ENCODE measurements at regions not wholly inside any gene's neighbourhood (a gene's known extent, or its start where the extent isn't known, plus 50 kb on each side); places are given as distances from the start of the nearest gene placed in this dataset.

DNA sequence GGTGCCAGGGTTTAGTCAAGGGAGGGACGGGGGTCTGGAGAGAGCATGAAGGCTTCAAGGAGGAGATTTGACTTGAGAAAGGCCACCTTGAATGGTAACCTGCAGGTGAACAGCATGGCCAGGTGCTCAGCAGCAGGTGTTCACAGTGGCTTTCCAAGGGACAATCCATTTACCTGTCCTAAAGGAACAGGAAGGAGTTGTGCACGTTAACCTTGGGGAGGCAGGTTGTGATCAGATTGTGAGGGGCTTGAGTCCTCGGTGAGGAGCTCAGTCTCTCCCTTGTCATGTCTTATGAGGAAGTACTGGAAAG is 120.1 kb upstream of the ERCC6L2 start:
- TF ChIP-seq, protein P1, sequence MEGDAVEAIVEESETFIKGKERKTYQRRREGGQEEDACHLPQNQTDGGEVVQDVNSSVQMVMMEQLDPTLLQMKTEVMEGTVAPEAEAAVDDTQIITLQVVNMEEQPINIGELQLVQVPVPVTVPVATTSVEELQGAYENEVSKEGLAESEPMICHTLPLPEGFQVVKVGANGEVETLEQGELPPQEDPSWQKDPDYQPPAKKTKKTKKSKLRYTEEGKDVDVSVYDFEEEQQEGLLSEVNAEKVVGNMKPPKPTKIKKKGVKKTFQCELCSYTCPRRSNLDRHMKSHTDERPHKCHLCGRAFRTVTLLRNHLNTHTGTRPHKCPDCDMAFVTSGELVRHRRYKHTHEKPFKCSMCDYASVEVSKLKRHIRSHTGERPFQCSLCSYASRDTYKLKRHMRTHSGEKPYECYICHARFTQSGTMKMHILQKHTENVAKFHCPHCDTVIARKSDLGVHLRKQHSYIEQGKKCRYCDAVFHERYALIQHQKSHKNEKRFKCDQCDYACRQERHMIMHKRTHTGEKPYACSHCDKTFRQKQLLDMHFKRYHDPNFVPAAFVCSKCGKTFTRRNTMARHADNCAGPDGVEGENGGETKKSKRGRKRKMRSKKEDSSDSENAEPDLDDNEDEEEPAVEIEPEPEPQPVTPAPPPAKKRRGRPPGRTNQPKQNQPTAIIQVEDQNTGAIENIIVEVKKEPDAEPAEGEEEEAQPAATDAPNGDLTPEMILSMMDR (tag by site-specific recombination; IDR thresholded peaks at IDR 0.05), result no peak
- TF ChIP-seq GLIS2 (tag by site-specific recombination; IDR thresholded peaks at IDR 0.05) (no peak), ZNF548 (tag by site-specific recombination; IDR thresholded peaks at IDR 0.05) (no peak), ZBTB1 (tag by site-specific recombination; IDR thresholded peaks at IDR 0.05) (no peak), ZNF223 (tag by site-specific recombination; IDR thresholded peaks at IDR 0.05) (no peak)
- TF ChIP-seq, protein P2, sequence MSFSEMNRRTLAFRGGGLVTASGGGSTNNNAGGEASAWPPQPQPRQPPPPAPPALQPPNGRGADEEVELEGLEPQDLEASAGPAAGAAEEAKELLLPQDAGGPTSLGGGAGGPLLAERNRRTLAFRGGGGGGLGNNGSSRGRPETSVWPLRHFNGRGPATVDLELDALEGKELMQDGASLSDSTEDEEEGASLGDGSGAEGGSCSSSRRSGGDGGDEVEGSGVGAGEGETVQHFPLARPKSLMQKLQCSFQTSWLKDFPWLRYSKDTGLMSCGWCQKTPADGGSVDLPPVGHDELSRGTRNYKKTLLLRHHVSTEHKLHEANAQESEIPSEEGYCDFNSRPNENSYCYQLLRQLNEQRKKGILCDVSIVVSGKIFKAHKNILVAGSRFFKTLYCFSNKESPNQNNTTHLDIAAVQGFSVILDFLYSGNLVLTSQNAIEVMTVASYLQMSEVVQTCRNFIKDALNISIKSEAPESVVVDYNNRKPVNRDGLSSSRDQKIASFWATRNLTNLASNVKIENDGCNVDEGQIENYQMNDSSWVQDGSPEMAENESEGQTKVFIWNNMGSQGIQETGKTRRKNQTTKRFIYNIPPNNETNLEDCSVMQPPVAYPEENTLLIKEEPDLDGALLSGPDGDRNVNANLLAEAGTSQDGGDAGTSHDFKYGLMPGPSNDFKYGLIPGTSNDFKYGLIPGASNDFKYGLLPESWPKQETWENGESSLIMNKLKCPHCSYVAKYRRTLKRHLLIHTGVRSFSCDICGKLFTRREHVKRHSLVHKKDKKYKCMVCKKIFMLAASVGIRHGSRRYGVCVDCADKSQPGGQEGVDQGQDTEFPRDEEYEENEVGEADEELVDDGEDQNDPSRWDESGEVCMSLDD (tag by site-specific recombination; IDR thresholded peaks at IDR 0.05), result no peak
- TF ChIP-seq, protein P3, sequence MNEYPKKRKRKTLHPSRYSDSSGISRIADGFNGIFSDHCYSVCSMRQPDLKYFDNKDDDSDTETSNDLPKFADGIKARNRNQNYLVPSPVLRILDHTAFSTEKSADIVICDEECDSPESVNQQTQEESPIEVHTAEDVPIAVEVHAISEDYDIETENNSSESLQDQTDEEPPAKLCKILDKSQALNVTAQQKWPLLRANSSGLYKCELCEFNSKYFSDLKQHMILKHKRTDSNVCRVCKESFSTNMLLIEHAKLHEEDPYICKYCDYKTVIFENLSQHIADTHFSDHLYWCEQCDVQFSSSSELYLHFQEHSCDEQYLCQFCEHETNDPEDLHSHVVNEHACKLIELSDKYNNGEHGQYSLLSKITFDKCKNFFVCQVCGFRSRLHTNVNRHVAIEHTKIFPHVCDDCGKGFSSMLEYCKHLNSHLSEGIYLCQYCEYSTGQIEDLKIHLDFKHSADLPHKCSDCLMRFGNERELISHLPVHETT (tag by site-specific recombination; IDR thresholded peaks at IDR 0.05), result no peak
- TF ChIP-seq, protein P4, sequence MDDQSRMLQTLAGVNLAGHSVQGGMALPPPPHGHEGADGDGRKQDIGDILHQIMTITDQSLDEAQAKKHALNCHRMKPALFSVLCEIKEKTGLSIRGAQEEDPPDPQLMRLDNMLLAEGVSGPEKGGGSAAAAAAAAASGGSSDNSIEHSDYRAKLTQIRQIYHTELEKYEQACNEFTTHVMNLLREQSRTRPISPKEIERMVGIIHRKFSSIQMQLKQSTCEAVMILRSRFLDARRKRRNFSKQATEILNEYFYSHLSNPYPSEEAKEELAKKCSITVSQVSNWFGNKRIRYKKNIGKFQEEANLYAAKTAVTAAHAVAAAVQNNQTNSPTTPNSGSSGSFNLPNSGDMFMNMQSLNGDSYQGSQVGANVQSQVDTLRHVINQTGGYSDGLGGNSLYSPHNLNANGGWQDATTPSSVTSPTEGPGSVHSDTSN (CRISPR knock-in tag; IDR thresholded peaks at IDR 0.05), result no peak
